Mammary epithelial cell (primary cell): ENCODE measurements at regions not wholly inside any gene's neighbourhood (a gene's known extent, or its start where the extent isn't known, plus 50 kb on each side); places are given as distances from the start of the nearest gene placed in this dataset.

Experiments
- EZH2 ChIP-seq: IDR thresholded peaks from 2 replicates; pipeline ENCODE4 v1.6.1; 2012; ENCODE audit warnings: low read length, inconsistent platforms, borderline replicate concordance
- TF ChIP-seq, protein P1 (sequence below), 2 donors: IDR thresholded peaks in 1 of 2; conservative IDR thresholded peaks in 1 of 2; 2 replicates each; pipeline ENCODE4 v1.5.1; 2011 to 2012; ENCODE audit warnings: inconsistent platforms in 2 of 2, low read length in 2 of 2, mild to moderate bottlenecking in 2 of 2, control low read depth in 1 of 2, low read depth in 1 of 2; ENCODE audit not compliant: insufficient read depth in 1 of 2; ENCODE audit errors: extremely low read depth in 1 of 2

GRCh38 chr20:22450537-22450936 lies 133.8 kb downstream of the FOXA2 start:
- TF ChIP-seq, protein P1, sequence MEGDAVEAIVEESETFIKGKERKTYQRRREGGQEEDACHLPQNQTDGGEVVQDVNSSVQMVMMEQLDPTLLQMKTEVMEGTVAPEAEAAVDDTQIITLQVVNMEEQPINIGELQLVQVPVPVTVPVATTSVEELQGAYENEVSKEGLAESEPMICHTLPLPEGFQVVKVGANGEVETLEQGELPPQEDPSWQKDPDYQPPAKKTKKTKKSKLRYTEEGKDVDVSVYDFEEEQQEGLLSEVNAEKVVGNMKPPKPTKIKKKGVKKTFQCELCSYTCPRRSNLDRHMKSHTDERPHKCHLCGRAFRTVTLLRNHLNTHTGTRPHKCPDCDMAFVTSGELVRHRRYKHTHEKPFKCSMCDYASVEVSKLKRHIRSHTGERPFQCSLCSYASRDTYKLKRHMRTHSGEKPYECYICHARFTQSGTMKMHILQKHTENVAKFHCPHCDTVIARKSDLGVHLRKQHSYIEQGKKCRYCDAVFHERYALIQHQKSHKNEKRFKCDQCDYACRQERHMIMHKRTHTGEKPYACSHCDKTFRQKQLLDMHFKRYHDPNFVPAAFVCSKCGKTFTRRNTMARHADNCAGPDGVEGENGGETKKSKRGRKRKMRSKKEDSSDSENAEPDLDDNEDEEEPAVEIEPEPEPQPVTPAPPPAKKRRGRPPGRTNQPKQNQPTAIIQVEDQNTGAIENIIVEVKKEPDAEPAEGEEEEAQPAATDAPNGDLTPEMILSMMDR (conservative IDR thresholded peaks at IDR 0.05 in 1 of 2, IDR thresholded peaks at IDR 0.05 in 1 of 2; ENCODE audit: extremely low read depth in 1 of 2, insufficient read depth in 1 of 2, low read depth in 1 of 2, low read length in 2 of 2) = no peak
- TF ChIP-seq EZH2 = no peak
